ENCODE measurements at regions not wholly inside any gene's neighbourhood (a gene's known extent, or its start where the extent isn't known, plus 50 kb on each side); places are given as distances from the start of the nearest gene placed in this dataset.
A peak's percentile ranks its signal among the peaks of the same experiment; 100 is the strongest.

DNA sequence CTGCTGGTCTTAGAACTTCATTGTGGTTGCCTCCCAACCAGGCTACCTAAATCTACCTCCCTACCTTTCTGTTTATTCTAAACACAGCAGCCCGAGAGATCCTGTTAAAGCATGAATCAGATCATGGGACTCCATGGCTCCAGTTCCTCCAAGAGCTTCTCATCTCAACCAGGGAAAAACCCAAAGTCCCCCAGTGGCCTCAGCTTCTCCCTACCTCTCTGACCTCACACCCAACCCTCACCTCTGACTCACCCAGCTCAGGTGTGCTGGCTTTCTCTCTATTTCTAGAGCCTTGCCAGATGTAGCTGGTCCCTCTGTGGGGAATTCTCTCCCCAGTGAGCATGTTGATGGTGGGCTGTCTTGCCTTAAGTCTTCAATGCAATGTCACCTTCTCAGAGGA is 93.8 kb upstream of the COPS8 start:
- Histone ChIP-seq H3K36me3 (ENCODE audit: low read depth) (no peaks in the 10 kb centered on the region), H3K4me1 (replicated peaks; ENCODE audit: insufficient read depth) (peaks cover 16% of the 10 kb centered on the region), H3K27ac (no peak overlapping the region), H4K20me1 (ENCODE audit: insufficient read depth) (no peaks in the 10 kb centered on the region), H3K4me3 (no peak overlapping the region), H3F3A (ENCODE audit: insufficient read depth, low read depth) (no peaks in the 10 kb centered on the region), H3K9me2 (ENCODE audit: insufficient read depth) (no peaks in the 10 kb centered on the region), H3K9me3 (ENCODE audit: insufficient read depth, low read depth) (no peaks in the 10 kb centered on the region), H3K27me3 (ENCODE audit: insufficient read depth, low read depth) (peaks cover 55% of the 10 kb centered on the region), H2AFZ (no peak overlapping the region), H3K4me2 (no peak overlapping the region), H3K79me2 (ENCODE audit: low read depth) (no peaks in the 10 kb centered on the region)
- intact Hi-C loops (cut with micrococcal nuclease; ENCODE audit: unreplicated experiment), result no loop called here
- TF ChIP-seq EZH2 (IDR thresholded peaks at IDR 0.05; ENCODE audit: low read depth) (no peak), CTCF (conservative IDR thresholded peaks at IDR 0.05) (no peak)
- POLR2A ChIA-PET (ENCODE audit: unreplicated experiment), result interaction anchor here (0.7 kb wide), 1 partner anchor 223 kb away, joined by 4 read pairs; no protein-coding TSS in a partner anchor
- CTCF ChIA-PET, result no interaction called here
- peak in 1 of 2 experiments; percentile 41 for DNase-seq
- BruUV-seq (replicated peaks), result no TSS peak

- TF ChIP-seq CTCF (conservative IDR thresholded peaks at IDR 0.05) (no peak), EZH2 (IDR thresholded peaks at IDR 0.05; ENCODE audit: low read depth) (no peak)
- intact Hi-C loops (cut with micrococcal nuclease; ENCODE audit: unreplicated experiment), result no loop called here
- no peaks in the 10 kb centered on the region for H4K20me1 ChIP-seq (ENCODE audit: insufficient read depth)
- no peaks in the 10 kb centered on the region for H3K9me3 ChIP-seq (ENCODE audit: insufficient read depth, low read depth)
- no peak overlapping the region for H3K4me2 ChIP-seq
- ChIA-PET CTCF (no interaction called here), POLR2A (ENCODE audit: unreplicated experiment) (no interaction called here)
- H3K27me3 ChIP-seq (ENCODE audit: insufficient read depth, low read depth), result peaks cover 60% of the 10 kb centered on the region
- H3K79me2 ChIP-seq (ENCODE audit: low read depth), result no peaks in the 10 kb centered on the region
- no peak overlapping the region for H2AFZ ChIP-seq
- DNase-seq, result no peak
- peaks cover 8% of the 10 kb centered on the region; the same call in 1 of the 2 replicates for H3F3A ChIP-seq (ENCODE audit: insufficient read depth, low read depth)
- H3K4me1 ChIP-seq (replicated peaks; ENCODE audit: insufficient read depth), result peaks cover 28% of the 10 kb centered on the region
- no TSS peak for BruUV-seq (replicated peaks)
- H3K27ac ChIP-seq, result no peak overlapping the region
- H3K36me3 ChIP-seq (ENCODE audit: low read depth), result no peaks in the 10 kb centered on the region
- no peaks in the 10 kb centered on the region for H3K9me2 ChIP-seq (ENCODE audit: insufficient read depth)
- no peak overlapping the region for H3K4me3 ChIP-seq
Observed at GRCh38 chr2:236993286-236993685, 92.4 kb upstream of the COPS8 start.

DNA sequence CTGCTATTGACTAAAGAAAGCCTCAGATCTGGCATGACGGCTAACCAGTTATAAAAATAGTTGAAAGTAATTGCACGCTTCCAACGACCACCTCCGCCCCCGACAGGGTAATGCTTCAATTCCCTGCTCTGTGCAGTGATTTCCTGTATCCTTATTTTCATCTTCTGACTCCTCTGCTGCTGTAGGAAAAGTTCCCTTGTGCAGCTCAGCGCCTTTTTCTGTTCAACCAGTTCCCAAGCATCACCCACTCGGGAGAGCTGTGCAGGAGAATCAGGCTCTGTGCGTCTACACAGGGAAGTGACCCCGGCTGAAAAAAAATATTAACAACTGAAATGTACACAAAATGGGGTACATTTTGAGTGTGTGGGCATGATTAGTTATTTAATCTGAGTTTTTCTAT is 91.3 kb upstream of the COPS8 start:
- H3K4me3 ChIP-seq, result no peak overlapping the region
- no TSS peak for BruUV-seq (replicated peaks)
- CTCF ChIA-PET, result no interaction called here
- intact Hi-C loops (cut with micrococcal nuclease; ENCODE audit: unreplicated experiment), result no loop called here
- no peak overlapping the region for H2AFZ ChIP-seq
- POLR2A ChIA-PET (ENCODE audit: unreplicated experiment), result no interaction called here
- H3K79me2 ChIP-seq (ENCODE audit: low read depth), result no peaks in the 10 kb centered on the region
- H3K27ac ChIP-seq, result no peak overlapping the region
- H3K4me1 ChIP-seq (replicated peaks; ENCODE audit: insufficient read depth), result peaks cover 26% of the 10 kb centered on the region
- peaks cover 55% of the 10 kb centered on the region for H3K27me3 ChIP-seq (ENCODE audit: insufficient read depth, low read depth)
- no peak overlapping the region for H3K4me2 ChIP-seq
- H3K9me2 ChIP-seq (ENCODE audit: insufficient read depth), result no peaks in the 10 kb centered on the region
- peaks cover 15% of the 10 kb centered on the region; the same call in 1 of the 2 replicates for H3F3A ChIP-seq (ENCODE audit: insufficient read depth, low read depth)
- TF ChIP-seq EZH2 (IDR thresholded peaks at IDR 0.05; ENCODE audit: low read depth), result no peak
- no peak for TF ChIP-seq CTCF (conservative IDR thresholded peaks at IDR 0.05)
- H4K20me1 ChIP-seq (ENCODE audit: insufficient read depth), result no peaks in the 10 kb centered on the region
- H3K36me3 ChIP-seq (ENCODE audit: low read depth), result no peaks in the 10 kb centered on the region
- no peak for DNase-seq
- no peaks in the 10 kb centered on the region for H3K9me3 ChIP-seq (ENCODE audit: insufficient read depth, low read depth)
